ENCODE measurements at regions not wholly inside any gene's neighbourhood (a gene's known extent, or its start where the extent isn't known, plus 50 kb on each side); places are given as distances from the start of the nearest gene placed in this dataset.

GRCh38 chr12:93944911-93945310 lies 203.5 kb upstream of the PLXNC1 start:
- no peak for DNase-seq

GRCh38 chr12:93946542-93947150 lies 201.7 kb upstream of the PLXNC1 start:
- no peak for DNase-seq

GRCh38 chr12:93947486-93947885 lies 200.9 kb upstream of the PLXNC1 start:
- DNase-seq = no peak

GRCh38 chr12:93950311-93950710 lies 198.1 kb upstream of the PLXNC1 start:
- no peak for DNase-seq

GRCh38 chr12:93954166-93955112 lies 193.9 kb upstream of the PLXNC1 start:
- DNase-seq = no peak

GRCh38 chr12:93956551-93956950 lies 191.8 kb upstream of the PLXNC1 start:
- no peak for DNase-seq

GRCh38 chr12:93957168-93957567 lies 191.2 kb upstream of the PLXNC1 start:
- no peak for DNase-seq

- no peak for DNase-seq
These were observed 190.5 kb upstream of the PLXNC1 start for GRCh38 chr12:93957870-93958269.

GRCh38 chr12:93959657-93960056 lies 188.7 kb upstream of the PLXNC1 start:
- no peak for DNase-seq

- no peak for DNase-seq
These were observed 187.9 kb upstream of the PLXNC1 start for GRCh38 chr12:93960521-93960920.

- DNase-seq = no peak
These were observed 186.0 kb upstream of the PLXNC1 start for GRCh38 chr12:93962336-93962735.

- no peak for DNase-seq
These were observed 183.4 kb upstream of the PLXNC1 start for GRCh38 chr12:93964936-93965335.

- no peak for DNase-seq
These were observed 181.8 kb upstream of the PLXNC1 start for GRCh38 chr12:93966516-93967133.

- DNase-seq = no peak
These were observed 180.9 kb upstream of the PLXNC1 start for GRCh38 chr12:93967454-93967853.

GRCh38 chr12:93968536-93969285 lies 179.7 kb upstream of the PLXNC1 start:
- no peak for DNase-seq

- no peak for DNase-seq
These were observed 177.3 kb upstream of the PLXNC1 start for GRCh38 chr12:93970900-93971688.

- no peak for DNase-seq
These were observed 175.8 kb upstream of the PLXNC1 start for GRCh38 chr12:93972411-93973208.

GRCh38 chr12:93974252-93974651 lies 174.1 kb upstream of the PLXNC1 start:
- no peak for DNase-seq

- DNase-seq = no peak
These were observed 172.4 kb upstream of the PLXNC1 start for GRCh38 chr12:93976024-93976423.

- no peak for DNase-seq
These were observed 171.3 kb upstream of the PLXNC1 start for GRCh38 chr12:93977081-93977480.

GRCh38 chr12:93978553-93978952 lies 169.8 kb upstream of the PLXNC1 start:
- no peak for DNase-seq

All from CD4-positive, alpha-beta T cell treated with Interleukin-4 for 1 hour (primary cell).